Keratinocyte (primary cell): ENCODE measurements at regions not wholly inside any gene's neighbourhood (a gene's known extent, or its start where the extent isn't known, plus 50 kb on each side); places are given as distances from the start of the nearest gene placed in this dataset.

Source experiments
- DNase-seq: peaks from one replicate; pipeline ENCODE4 v3.0.0-alpha.2; 2011; ENCODE audit warnings: low read depth, missing footprints, low spot score
- FAIRE-seq: peaks from 2 replicates; lab custom pipeline; 2011; peaks lifted over from hg19 to GRCh38; lab: Jason Lieb, UNC
- H2AFZ ChIP-seq: 2 replicates; pipeline ENCODE4 v1.6.0; 2012; ENCODE audit warnings: low read length, control low read depth, inconsistent platforms; ENCODE audit not compliant: control insufficient read depth
- H3K27ac ChIP-seq: 2 replicates; pipeline ENCODE4 v1.5.1; 2011; ENCODE audit warnings: low read length; ENCODE audit not compliant: control insufficient read depth, insufficient read depth
- H3K27me3 ChIP-seq: 3 replicates; pipeline ENCODE4 v1.6.0; 2011; ENCODE audit warnings: low read length; ENCODE audit not compliant: control insufficient read depth, insufficient read depth; ENCODE audit errors: extremely low read depth
- H3K36me3 ChIP-seq, 2 experiments: 2 replicates in 1 of 2; 3 replicates in 1 of 2; pipeline ENCODE4 v1.5.1; 2011; ENCODE audit warnings: low read length in 2 of 2, mild to moderate bottlenecking in 1 of 2; ENCODE audit not compliant: control insufficient read depth in 2 of 2, insufficient read depth in 2 of 2; ENCODE audit errors: extremely low read depth in 1 of 2
- H3K4me1 ChIP-seq: 3 replicates; pipeline ENCODE4 v1.5.1; 2011; ENCODE audit warnings: low read length; ENCODE audit not compliant: control insufficient read depth, insufficient read depth; ENCODE audit errors: extremely low read depth
- H3K4me2 ChIP-seq: 3 replicates; pipeline ENCODE4 v1.6.0; 2011; ENCODE audit warnings: low read depth, low read length; ENCODE audit not compliant: control insufficient read depth, insufficient read depth; ENCODE audit errors: extremely low read depth
- H3K4me3 ChIP-seq, 3 experiments: fragments of 200-600 bp in 1 of 3; sonication (generic) in 1 of 3; 2 replicates in 2 of 3; 3 replicates in 1 of 3; pipeline ENCODE4 v1.5.1; 2011 to 2016; ENCODE audit warnings: low read length in 3 of 3, mild to moderate bottlenecking in 3 of 3, control low read depth in 2 of 3, inconsistent platforms in 1 of 3, low read depth in 1 of 3, mixed read lengths in 1 of 3, mixed run types in 1 of 3, moderate library complexity in 1 of 3; ENCODE audit not compliant: control insufficient read depth in 2 of 3, insufficient read depth in 2 of 3; ENCODE audit errors: extremely low read depth in 1 of 3
- H3K79me2 ChIP-seq: 2 replicates; pipeline ENCODE4 v1.6.0; 2012; ENCODE audit warnings: low read length; ENCODE audit not compliant: control insufficient read depth, insufficient read depth
- H3K9ac ChIP-seq: 3 replicates; pipeline ENCODE4 v1.6.0; 2011; ENCODE audit warnings: low read length; ENCODE audit not compliant: control insufficient read depth, insufficient read depth; ENCODE audit errors: extremely low read depth
- H3K9me1 ChIP-seq: 3 replicates; pipeline ENCODE4 v1.6.0; 2011; ENCODE audit warnings: low read length; ENCODE audit not compliant: control insufficient read depth, insufficient read depth; ENCODE audit errors: extremely low read depth
- H3K9me3 ChIP-seq: 2 replicates; pipeline ENCODE4 v1.5.1; 2012; ENCODE audit warnings: low read depth, low read length; ENCODE audit not compliant: control insufficient read depth
- H4K20me1 ChIP-seq: 3 replicates; pipeline ENCODE4 v1.6.0; 2011; ENCODE audit warnings: low read length; ENCODE audit not compliant: control insufficient read depth, insufficient read depth; ENCODE audit errors: extremely low read depth
- EZH2 ChIP-seq: IDR thresholded peaks from one replicate; pipeline ENCODE4 v1.6.1; 2012; ENCODE audit warnings: inconsistent platforms, mild to moderate bottlenecking, low read length, moderate library complexity
- dilution Hi-C: fragments of 300-500 bp; cut with MboI; formaldehyde crosslinking; loops from one replicate; pipeline ENCODE4 v1.7.0; 2020; ENCODE audit warnings: low sequenced_read_pairs; ENCODE audit not compliant: extremely low pct_ligation_motif_present
- TF ChIP-seq, protein P1 (sequence below), 3 experiments: IDR thresholded peaks in 1 of 3; conservative IDR thresholded peaks in 1 of 3; optimal IDR thresholded peaks in 1 of 3; 2 replicates in 2 of 3; 3 replicates in 1 of 3; pipeline versions ENCODE3 to v1.5.1; 2011; ENCODE audit warnings: low read length in 3 of 3, mild to moderate bottlenecking in 3 of 3, moderate library complexity in 2 of 3, control low read depth in 1 of 3, inconsistent platforms in 1 of 3; ENCODE audit not compliant: insufficient read depth in 2 of 3; ENCODE audit errors: extremely low read depth in 1 of 3

DNA sequence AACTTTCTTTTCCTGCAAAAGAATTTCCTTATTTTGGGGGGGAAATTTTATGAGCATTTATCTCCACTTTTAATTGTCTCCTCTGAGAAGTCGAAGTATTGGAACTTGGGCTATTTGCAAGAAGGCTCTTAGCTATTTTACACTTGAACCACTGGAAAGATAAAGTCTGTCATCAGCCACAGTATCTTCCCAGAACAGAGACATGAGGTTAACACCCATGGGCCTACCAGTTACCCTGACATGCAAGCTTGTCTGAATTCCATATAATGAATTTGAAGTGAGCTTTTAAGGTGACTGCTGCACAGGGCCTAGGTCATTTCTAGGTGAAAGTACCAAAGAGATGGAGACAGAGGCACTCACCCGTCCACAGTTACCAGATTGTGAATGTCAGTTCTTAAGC lies 193.1 kb downstream of the SIM1 start:
- no peak for TF ChIP-seq EZH2
- TF ChIP-seq, protein P1, sequence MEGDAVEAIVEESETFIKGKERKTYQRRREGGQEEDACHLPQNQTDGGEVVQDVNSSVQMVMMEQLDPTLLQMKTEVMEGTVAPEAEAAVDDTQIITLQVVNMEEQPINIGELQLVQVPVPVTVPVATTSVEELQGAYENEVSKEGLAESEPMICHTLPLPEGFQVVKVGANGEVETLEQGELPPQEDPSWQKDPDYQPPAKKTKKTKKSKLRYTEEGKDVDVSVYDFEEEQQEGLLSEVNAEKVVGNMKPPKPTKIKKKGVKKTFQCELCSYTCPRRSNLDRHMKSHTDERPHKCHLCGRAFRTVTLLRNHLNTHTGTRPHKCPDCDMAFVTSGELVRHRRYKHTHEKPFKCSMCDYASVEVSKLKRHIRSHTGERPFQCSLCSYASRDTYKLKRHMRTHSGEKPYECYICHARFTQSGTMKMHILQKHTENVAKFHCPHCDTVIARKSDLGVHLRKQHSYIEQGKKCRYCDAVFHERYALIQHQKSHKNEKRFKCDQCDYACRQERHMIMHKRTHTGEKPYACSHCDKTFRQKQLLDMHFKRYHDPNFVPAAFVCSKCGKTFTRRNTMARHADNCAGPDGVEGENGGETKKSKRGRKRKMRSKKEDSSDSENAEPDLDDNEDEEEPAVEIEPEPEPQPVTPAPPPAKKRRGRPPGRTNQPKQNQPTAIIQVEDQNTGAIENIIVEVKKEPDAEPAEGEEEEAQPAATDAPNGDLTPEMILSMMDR (optimal IDR thresholded peaks at IDR 0.05 in 1 of 3, IDR thresholded peaks at IDR 0.05 in 1 of 3, conservative IDR thresholded peaks at IDR 0.05 in 1 of 3; ENCODE audit: extremely low read depth in 1 of 3, insufficient read depth in 2 of 3, low read length in 3 of 3), result no peak
- Histone ChIP-seq H2AFZ (no peak overlapping the region), H3K9ac (no peak overlapping the region), H3K27ac (no peak overlapping the region), H3K27me3 (no peaks in the 10 kb centered on the region), H3K9me3 (peaks cover 2% of the 10 kb centered on the region), H3K9me1 (no peaks in the 10 kb centered on the region), H3K4me2 (no peak overlapping the region), H3K4me1 (peaks cover 16% of the 10 kb centered on the region), H4K20me1 (no peaks in the 10 kb centered on the region), H3K36me3 (no peaks in the 10 kb centered on the region), H3K4me3 (no peak overlapping the region), H3K79me2 (no peaks in the 10 kb centered on the region)
- FAIRE-seq, result no peak
- dilution Hi-C loops, result no loop called here
- no peak for DNase-seq

DNA sequence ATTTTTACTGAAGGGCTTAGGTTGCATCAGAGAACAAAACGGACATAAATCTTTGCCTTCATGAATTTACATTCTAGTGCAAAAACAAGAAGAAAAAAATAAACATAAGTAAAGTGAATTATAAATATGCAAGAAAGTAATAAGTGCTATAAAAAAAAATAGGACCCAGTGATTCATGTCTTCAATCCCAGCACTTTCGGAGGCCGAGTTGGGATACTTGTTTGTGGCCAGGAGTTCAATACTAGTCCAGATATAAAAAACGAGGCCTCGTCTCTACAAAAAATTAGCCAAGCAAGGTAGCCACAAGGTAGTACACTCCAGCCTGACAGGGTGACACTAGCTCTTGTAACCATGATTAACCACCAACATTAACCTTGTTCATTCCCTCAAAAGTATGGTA lies 193.5 kb downstream of the SIM1 start:
- Histone ChIP-seq H2AFZ (no peak overlapping the region), H3K9ac (no peak overlapping the region), H3K4me3 (no peak overlapping the region), H4K20me1 (no peaks in the 10 kb centered on the region), H3K27me3 (no peaks in the 10 kb centered on the region), H3K36me3 (no peaks in the 10 kb centered on the region), H3K9me3 (peaks cover 2% of the 10 kb centered on the region), H3K4me1 (peaks cover 16% of the 10 kb centered on the region), H3K79me2 (no peaks in the 10 kb centered on the region), H3K9me1 (no peaks in the 10 kb centered on the region), H3K4me2 (no peak overlapping the region), H3K27ac (no peak overlapping the region)
- dilution Hi-C loops, result no loop called here
- FAIRE-seq (no peak), DNase-seq (no peak)
- TF ChIP-seq, protein P1 (optimal IDR thresholded peaks at IDR 0.05 in 1 of 3, IDR thresholded peaks at IDR 0.05 in 1 of 3, conservative IDR thresholded peaks at IDR 0.05 in 1 of 3; ENCODE audit: extremely low read depth in 1 of 3, insufficient read depth in 2 of 3, low read length in 3 of 3), result no peak
- no peak for TF ChIP-seq EZH2
